Stimulated activated CD8-positive, alpha-beta memory T cell treated with anti-CD3 and anti-CD28 coated beads, Interleukin-15, amount 100 ng/mL, for 1 hour (primary cell): ENCODE measurements at regions not wholly inside any gene's neighbourhood (a gene's known extent, or its start where the extent isn't known, plus 50 kb on each side); places are given as distances from the start of the nearest gene placed in this dataset.
"Not testable (repeated sequence)": the region's sequence is repeated elsewhere in the genome, so short reads cannot be mapped to it uniquely, and the experiment has no call there.

Source experiments
- DNase-seq: peaks from one replicate; pipeline ENCODE4 v3.0.0-alpha.2; 2020; ENCODE audit warnings: low read depth

- no peak for DNase-seq
Measured at GRCh38 chr3:59408047-59408624, 358.3 kb upstream of the CFAP20DC start.

- no peak for DNase-seq
Measured at GRCh38 chr3:59407425-59407824, 357.6 kb upstream of the CFAP20DC start.

DNA sequence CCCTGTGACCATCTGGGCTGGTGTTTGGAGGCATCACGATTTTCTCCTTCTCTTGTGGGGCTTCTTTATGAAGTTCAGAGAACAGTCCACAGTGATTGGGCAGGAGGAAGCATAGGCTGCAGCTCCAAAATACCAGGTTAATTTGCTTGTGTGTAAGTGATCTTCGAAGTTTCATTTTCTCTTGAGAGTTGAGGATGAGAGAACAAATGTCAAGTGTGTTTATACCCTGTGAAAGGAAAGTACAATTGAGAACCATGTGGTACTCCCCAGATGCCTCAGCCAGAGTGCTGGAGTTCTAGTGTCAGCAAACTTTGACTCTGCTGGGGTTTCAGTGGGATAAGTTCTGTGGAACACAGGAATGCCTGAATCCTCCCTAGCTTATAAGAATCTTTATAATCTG is 357.1 kb upstream of the CFAP20DC start:
- no peak for DNase-seq

DNA sequence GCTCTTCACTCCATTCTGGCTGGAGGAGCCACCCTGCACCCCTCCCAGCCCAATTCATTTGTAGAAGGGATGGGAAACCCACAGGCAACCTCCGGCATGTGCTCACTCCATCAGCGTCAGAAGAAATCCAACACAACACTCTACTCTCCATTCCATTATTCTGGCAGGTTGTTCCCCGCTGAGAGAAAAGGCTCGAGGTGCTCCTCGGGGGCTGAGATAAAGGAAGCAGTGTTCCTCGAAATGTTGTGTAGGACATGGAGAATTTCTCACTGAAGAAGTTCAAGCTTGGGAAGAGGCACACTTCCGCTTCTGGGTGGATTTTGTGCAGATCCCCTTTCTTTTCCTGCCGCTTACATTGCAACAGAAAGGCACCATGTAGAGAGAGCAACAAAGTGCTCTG is 355.0 kb upstream of the CFAP20DC start:
- DNase-seq = no peak

GRCh38 chr3:59404064-59404463 is 354.2 kb upstream of the CFAP20DC start:
- no peak for DNase-seq

GRCh38 chr3:59401924-59402323 is 352.1 kb upstream of the CFAP20DC start:
- DNase-seq = no peak

- DNase-seq = no peak
Measured at GRCh38 chr3:59392116-59392515, 342.3 kb upstream of the CFAP20DC start.

GRCh38 chr3:59391131-59391530 is 341.3 kb upstream of the CFAP20DC start:
- no peak for DNase-seq

GRCh38 chr3:59388555-59389270 is 338.9 kb upstream of the CFAP20DC start:
- no peak for DNase-seq

DNA sequence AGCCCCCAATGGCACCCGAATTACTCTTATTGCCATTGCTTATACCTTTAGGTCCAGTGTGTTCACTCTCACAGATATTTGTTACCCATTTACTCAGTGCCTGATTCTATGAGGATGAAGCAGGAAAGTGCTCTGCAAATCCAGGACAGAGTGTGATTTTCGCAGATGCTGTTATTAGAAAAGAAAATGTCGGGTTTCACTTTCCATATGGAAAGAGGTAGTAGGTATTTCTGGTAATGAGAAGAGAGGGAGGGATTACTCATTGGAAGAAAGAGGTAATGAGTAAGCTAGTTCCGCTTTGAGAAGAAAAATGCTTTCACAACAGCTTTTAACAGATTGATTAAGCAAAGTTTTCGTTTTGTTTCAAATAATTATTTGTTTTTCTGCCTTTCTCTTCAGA is 336.3 kb upstream of the CFAP20DC start:
- no peak for DNase-seq

DNA sequence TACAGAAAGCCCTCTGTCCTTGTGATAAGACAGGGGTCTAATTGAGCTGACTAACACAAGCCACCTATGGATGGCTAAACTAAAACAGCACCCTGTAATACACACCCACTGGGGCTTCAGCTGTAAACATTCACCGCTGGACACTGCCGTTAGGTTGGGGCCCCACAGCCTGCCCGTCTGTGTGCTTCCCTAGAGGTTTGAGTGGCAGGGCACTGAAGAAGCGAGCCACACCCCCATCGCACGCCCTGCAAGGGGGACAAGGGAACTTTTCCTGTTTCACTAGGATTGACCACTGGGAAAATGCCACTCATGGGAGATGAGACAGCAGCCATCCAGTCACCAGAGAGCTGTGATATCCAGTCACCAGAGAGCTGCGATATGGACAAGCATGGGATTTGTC is 335.7 kb upstream of the CFAP20DC start:
- DNase-seq = no peak

GRCh38 chr3:59381282-59381681 is 331.5 kb upstream of the CFAP20DC start:
- no peak for DNase-seq

DNA sequence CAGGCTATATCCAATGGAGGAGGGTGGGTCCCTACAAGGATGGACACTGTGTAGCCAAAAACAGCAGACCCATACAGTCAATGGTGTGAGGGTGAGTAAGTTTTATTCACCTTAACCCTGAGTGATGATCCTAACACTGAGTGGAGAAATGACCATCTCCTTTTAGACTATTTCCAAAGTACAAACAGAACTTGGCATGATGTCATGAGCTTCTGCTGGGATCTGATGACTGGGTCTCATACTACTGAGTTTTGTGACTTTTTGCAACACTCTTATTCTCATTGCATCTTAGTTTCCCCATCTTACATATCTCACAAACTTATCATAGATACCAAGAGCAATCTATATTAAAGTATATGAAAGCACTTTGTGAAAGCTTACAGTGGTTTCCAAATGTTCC is 330.3 kb upstream of the CFAP20DC start:
- no peak for DNase-seq

GRCh38 chr3:59374818-59375211 is 325.0 kb upstream of the CFAP20DC start:
- DNase-seq = no peak

GRCh38 chr3:59374091-59374817 is 324.4 kb upstream of the CFAP20DC start:
- DNase-seq = no peak

DNA sequence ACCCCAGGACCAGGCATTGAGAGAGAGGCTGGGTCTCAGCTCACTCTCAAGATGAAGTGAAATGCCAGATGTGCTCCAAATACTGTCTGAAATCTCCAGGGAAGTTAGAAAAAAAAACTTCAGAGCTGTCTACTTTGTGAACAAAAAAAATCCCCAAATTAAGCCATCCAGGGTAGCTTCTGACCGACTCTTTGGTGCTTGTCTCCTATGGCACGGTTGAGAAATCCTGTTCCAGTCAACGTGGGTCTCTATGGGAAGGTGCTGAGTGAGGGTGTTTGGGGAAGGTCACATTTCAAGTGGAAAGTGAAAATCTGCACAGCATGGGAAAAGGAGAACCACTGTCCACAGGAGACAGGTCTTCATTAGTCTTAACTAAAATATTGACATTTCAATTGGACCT is 322.5 kb upstream of the CFAP20DC start:
- DNase-seq = no peak

- no peak for DNase-seq
Measured at GRCh38 chr3:59368900-59369675, 319.3 kb upstream of the CFAP20DC start.

GRCh38 chr3:59367150-59367549 is 317.3 kb upstream of the CFAP20DC start:
- no peak for DNase-seq

DNA sequence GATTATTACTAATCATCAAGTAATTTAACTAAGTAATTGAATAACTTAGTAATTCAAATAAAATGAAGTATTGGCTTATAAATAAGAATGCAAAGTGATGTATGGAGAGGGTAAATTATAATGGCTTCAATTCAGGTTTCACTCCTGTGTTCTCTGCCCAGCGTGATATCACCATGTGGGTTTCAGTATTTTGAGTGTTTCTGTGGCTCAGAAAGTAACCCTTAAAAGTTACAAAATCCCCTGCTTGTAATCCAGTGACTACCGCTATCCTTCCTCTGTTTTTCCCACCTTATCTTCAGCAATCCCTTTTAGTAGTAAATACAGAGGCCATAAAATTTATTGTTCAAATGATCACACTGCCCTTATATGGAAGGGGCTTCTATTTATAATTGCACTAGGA is 316.4 kb upstream of the CFAP20DC start:
- no peak for DNase-seq

DNA sequence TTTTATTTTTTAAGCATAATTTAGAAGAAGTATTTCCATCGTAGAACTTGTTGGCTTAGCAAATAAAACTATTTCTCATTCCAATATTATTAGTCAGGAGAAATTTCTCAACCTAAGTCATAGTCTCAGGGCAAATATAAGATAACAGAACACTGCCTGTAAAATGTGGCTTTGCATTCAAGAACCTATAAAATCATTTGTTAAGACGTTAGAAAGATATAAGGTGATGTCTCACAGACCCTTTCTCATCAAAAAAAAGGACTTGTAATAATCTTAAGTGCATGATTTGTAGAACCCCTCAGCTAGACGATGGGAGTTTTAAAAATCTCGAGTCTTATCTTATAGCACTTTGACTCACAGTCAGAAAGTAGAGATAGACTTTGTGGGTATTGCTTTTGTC is 314.7 kb upstream of the CFAP20DC start:
- no peak for DNase-seq

DNA sequence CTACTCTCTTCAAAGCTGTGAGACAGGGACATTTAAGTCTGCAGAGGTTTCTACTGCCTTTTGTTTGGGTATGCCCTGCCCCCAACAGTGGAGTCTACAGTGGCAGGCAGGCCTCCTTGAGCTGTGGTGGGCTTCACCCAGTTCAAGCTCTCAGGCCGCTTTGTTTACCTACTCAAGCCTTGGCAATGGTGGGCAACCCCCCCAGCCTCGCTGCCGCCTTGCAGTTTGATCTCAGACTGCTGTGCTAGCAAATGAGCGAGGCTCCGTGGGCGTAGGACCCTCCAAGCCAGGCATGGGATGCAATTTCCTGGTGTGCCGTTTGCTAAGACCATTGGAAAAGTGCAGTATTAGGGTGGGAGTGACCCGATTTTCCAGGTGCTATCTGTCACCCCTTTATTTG is 310.5 kb upstream of the CFAP20DC start:
- DNase-seq = not testable (repeated sequence)

DNA sequence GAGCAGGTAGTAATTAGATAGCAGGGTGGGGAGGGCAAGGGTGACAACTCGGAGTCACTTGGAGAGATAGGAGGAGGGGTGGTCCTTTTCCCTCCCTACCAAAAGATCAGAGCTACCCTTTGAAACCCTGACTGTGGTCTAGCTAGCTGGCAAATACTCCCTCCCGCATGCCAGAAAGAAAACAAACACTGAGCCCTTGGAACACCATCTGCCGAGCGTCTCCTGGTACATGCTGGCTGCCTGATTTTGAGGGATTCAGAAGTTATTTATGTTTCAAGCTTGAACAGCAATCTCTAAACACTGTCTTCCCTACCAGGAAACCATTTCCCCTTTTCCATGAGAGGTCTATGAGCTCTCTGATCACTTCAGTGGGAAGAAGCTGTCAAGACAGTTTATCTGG is 291.6 kb upstream of the CFAP20DC start:
- DNase-seq = no peak

DNA sequence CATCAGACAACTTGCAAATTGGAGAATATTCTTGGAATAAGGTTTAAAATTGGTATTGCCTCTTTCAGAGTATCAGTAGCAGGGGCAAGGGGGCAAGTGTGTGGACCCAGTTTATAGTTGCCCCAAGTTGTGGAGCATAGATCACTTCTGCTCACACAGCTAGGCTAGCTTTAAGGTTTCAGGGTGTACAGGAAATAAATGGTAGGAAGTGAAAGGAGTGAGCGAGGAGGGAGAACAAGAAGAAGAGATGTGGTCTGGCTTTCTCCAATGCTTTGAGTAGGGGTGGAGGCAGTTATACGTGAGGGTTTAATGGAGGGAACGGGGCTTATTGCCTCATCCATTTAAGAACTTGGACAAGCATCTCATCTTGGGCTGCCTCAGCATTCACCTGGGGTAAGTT is 290.0 kb upstream of the CFAP20DC start:
- no peak for DNase-seq
